HG03571 (cell line): ENCODE measurements at regions not wholly inside any gene's neighbourhood (a gene's known extent, or its start where the extent isn't known, plus 50 kb on each side); places are given as distances from the start of the nearest gene placed in this dataset.
"Not testable (repeated sequence)": the region's sequence is repeated elsewhere in the genome, so short reads cannot be mapped to it uniquely, and the experiment has no call there.

Experiments
- ATAC-seq: cut with Tn5 transposase; IDR thresholded peaks from one replicate; pipeline ENCODE4 v1.9.1; 2021; ENCODE audit not compliant: unreplicated experiment

- ATAC-seq = no peak
Measured at GRCh38 chr10:16116404-16117304, 256.3 kb upstream of the MINDY3 start.

DNA sequence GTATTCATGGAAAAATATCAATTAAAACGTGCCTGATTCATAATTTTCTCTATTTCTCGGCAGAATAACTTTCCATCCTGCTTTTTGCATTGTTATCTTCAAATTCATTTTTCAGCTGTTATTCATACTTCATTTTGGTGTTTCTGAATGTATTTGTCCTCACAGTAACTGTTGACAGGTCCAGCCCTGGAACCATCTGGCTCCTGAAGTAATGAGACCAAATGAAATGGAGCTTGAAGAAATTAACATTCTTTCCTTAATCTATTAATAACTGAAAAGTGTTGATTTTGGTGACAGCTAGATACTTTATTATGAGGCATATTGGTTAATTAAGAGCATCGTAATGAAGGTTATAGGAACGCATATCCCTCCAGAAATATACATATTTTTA is 257.0 kb upstream of the MINDY3 start:
- no peak for ATAC-seq

GRCh38 chr10:16119445-16119844 is 259.1 kb upstream of the MINDY3 start:
- no peak for ATAC-seq

DNA sequence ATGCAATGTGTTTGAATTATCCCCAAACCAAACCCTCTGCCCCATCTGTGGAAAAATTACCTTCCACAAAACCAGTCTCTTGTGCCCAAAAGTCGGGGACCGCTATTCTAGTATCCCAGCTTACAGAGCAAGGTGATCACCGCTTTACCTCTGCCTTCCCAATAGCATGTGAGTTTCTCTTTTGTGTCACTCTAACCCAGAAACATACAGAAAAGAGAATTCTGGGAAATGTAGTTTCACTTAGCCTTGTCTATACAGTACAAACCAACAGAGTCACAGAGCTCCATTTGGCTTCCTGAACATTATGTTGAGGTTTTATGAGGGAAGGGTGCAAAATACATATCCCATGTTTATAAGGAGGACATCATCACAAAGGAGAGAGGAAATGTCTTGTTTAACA is 260.3 kb upstream of the MINDY3 start:
- ATAC-seq = no peak

GRCh38 chr10:16141499-16141898 is 281.2 kb upstream of the MINDY3 start:
- ATAC-seq = no peak

- no peak for ATAC-seq
Measured at GRCh38 chr10:16146993-16147392, 286.7 kb upstream of the MINDY3 start.

DNA sequence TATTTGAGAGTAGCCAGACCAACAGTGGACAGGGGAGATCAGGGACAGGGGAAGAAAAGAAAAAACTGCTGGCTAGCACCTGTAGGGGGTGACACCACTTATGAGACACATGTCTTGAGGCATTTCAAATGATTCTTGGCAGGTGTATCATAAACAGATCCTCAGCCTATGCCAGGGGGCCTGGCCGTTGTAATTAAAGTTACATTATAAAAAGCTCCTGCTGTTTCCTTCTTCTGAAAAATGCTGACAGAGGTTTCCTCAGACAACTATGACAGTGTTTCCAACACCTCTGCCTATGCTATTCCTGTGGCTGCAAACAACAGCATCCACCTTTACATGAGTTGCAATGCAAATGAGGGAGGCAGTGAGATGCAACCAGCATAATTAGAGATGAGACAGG is 281.0 kb upstream of the PTER start:
- no peak for ATAC-seq

GRCh38 chr10:16156681-16157080 is 280.1 kb upstream of the PTER start:
- ATAC-seq = no peak

DNA sequence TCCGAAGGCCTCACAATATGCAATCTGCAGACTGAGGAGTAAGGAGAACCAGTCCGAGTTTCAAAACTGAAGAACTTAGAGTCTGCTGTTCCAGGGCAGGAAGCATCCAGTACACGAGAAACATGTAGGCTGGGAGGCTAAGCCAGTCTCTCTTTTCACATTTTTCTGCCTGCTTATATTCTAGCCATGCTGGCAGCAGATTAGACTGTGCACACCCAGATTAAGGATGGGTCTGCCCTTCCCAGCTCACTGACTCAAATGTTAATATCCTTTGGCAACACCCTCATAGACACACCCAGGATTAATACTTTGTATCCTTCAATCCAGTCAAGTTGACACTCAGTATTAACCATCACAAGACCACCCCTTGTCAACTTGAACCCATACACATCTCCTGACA is 271.7 kb upstream of the PTER start:
- ATAC-seq = not testable (repeated sequence)

GRCh38 chr10:16182144-16182543 is 254.7 kb upstream of the PTER start:
- ATAC-seq = no peak

GRCh38 chr10:16182688-16183087 is 254.1 kb upstream of the PTER start:
- no peak for ATAC-seq

DNA sequence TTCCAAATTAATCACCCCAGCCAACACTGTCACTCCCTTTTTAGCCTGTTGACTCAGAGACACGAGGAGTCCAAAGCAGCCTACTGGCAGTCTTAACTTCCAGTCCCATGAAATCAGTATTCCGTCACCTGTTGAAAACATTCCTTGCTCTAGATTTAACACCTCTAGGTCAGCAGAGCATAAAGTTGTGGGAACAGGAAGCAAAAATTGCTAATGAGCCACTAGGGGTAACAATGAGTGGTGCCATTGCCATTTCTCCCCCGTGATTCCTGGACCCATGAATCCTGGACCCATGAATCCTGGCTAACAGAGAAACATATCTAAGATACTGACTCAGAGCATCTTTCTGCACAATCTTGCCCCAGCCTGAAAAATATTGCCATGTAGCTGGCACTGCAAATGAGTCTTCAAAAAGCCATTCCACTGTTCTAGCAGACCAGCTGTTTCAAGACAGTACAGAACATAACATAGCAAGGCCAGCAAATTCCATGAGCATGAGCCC is 252.7 kb upstream of the PTER start:
- no peak for ATAC-seq

- no peak for ATAC-seq
Measured at GRCh38 chr10:16184906-16185305, 251.9 kb upstream of the PTER start.

GRCh38 chr10:16186564-16186963 is 250.2 kb upstream of the PTER start:
- no peak for ATAC-seq

GRCh38 chr10:16187161-16187560 is 249.6 kb upstream of the PTER start:
- no peak for ATAC-seq

- ATAC-seq = no peak
Measured at GRCh38 chr10:16192337-16192736, 244.5 kb upstream of the PTER start.

DNA sequence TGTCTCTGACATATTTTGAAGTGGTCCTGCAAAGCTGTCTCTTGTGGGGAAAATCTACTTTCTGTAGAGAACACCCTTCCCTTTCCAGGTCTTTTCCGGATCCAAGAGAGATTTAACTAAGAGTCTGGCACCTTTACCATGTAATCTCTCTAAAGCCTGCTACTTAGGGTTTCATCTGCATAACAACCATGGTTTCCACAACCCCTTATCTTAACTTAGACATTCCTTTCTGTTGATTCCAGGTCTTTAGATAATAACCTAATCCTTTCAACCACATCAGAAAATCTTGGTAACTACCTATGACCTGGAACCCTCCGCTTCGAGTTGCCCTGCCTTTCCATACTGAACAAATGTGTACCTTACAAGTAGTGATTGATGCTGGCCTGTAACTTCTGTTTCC is 243.6 kb upstream of the PTER start:
- ATAC-seq = no peak

DNA sequence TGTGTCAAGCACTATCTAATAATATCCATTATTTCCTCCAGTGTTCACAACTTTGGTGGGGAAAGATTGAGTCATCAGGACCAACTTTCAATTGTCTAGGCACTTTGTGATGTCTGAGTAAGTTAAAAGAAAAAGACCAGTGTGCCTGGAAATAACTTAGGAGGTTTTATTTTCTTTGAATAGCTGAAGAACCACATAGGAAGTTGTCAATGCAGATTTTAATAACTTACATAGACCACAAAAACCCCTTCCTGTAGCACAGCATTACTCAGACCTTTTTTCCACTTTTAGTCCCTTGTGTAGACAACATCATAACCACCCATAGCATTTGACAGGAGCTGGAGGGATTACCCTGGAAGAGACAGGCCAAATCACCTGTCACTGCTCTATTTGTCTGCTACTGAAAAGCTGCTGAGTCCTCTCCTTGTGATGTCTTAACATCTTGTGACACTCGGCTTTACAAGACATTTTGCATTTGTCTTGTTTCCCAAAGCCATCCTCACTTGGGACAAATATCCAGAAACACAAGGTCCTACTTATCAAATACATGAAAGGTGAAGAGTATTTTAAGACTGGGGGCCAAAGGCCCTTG is 241.5 kb upstream of the PTER start:
- ATAC-seq = peak; percentile 96

GRCh38 chr10:16195894-16196293 is 240.9 kb upstream of the PTER start:
- ATAC-seq = no peak

DNA sequence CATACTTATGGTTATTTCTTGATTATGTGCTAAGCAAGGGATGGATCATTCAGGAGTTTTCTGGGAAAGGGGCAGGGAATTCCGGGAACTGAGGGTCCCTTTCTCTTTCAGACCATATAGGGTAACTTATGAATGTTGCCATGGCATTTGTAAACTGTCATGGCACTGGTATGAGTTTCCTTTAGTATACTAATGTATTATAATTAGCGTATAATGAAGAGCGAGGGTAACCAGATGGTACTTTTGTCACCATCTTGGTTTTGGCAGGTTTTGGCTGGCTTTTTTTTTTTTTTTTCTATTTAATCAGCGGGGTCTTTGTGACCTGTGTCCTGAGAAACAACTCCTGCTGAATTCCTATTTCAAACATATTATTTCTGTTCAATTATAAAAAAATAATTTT is 237.6 kb upstream of the PTER start:
- no peak for ATAC-seq

DNA sequence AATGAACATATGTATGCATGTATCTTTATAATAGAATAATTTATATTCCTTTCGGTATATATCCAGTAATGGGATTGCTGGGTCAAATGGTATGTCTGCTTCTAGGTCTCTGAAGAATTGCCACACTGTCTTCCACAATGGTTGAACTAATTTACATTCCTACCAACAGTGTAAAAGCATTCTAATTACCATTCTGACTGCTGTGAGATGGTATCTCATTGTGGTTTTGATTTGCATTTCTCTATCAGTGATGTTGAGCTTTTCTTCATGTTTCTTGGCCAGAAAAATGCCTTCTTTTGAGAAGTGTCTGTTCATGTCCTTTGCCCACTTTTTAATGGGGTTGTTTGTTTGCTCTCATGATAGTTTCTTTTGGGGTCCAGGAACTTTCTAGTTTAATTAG is 213.2 kb upstream of the PTER start:
- not testable (repeated sequence) for ATAC-seq

GRCh38 chr10:16227674-16228073 is 209.1 kb upstream of the PTER start:
- ATAC-seq = no peak
